ENCODE measurements at regions not wholly inside any gene's neighbourhood (a gene's known extent, or its start where the extent isn't known, plus 50 kb on each side); places are given as distances from the start of the nearest gene placed in this dataset.

GRCh38 chr1:199675937-199676336, 351.6 kb upstream of the NR5A2 start:
- DNase-seq = no peak

GRCh38 chr1:199678771-199679170, 348.7 kb upstream of the NR5A2 start:
- no peak for DNase-seq

- DNase-seq = no peak
These were observed 345.4 kb upstream of the NR5A2 start for GRCh38 chr1:199682081-199682480.

DNA sequence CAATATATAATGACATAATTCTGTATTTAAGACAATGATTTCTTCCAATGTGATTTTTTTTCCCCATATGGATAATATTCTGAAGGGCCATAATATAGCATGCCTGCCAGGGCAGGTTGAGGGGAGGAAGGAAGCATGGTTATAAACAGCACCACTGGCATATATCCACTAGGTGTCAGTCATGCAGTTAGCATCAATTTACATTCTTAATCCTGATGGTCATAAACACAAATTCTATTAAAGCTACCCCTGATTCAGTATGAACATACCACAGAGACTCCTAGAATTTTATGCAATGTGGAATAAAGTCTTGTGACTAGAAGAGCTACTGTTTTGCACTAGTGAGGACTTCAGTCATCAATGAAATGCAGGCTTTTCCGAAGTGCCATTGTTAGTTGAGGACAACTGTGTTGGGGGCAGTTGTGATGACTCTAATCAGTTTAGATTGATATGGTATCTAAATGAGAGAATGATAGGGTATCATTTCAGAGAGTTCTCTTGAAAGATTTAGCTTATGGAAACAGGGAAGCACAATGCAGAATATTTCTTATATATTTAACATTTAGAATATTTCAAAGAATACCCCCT, 342.7 kb upstream of the NR5A2 start:
- DNase-seq = peak; percentile 79

DNA sequence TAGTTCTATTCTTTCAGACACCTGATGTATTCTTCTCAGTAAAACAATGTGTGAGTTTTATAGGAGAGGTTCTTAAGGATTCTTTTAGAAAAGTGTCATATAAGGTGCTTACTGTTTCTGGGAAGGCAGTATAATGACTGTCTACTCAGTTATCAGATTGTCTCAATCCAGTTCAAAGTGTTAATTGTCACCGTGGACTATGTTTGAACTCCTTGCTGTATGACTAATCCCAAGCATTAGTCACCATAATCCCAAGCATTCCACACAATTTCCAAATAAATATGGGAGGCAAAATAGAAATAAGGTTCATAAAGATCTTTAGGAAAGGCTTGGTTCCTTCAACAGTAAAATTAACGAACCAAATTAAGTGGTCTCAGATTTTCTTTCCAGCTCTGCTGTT, 342.1 kb upstream of the NR5A2 start:
- peak; percentile 76 for DNase-seq

- DNase-seq = peak; percentile 64
These were observed 340.2 kb upstream of the NR5A2 start for GRCh38 chr1:199687321-199687720.

DNA sequence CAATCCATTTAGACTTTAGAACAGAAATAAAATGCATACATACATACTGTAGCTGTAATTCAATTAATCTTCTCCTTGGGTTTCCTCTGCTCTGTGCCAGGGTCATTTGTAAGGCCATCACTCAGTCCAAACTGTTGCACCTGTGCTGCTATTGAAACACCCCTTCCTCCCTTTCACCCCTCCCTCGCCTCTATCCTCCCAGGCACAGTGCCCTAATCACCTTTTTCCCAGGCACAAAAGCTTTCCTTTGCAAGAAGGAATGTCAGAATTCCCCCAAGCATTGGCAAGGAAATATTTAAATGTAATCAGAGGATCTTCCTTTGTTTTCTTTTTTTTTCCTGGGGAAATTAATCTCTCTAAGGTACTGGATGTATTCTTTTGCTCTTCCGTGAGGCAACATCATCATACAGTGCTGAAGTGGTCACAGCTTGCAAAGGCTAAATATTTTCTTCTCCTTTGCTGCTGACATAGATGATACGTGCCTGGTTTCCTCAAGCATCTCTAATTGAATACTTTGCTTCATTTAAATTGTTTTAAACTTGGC, 339.3 kb upstream of the NR5A2 start:
- no peak for DNase-seq

DNA sequence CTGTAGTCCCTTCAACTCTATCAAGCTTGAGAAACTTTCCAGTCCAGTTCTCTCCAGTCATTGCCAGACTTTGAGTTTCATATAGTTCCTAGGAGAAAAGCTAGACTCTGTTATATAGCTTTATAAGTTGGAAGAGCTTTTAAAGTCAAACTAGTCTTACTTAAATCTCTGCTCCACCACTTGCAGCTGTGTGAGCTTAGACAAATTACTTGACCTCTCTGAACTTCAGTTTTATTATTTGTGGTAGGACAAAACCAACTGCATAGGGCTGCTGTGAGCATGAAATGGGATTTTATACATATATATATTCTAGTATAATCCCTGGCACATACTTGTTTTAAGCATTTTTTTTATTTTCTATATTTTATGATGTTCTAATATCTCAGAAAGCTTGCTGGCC, 338.7 kb upstream of the NR5A2 start:
- no peak for DNase-seq

DNA sequence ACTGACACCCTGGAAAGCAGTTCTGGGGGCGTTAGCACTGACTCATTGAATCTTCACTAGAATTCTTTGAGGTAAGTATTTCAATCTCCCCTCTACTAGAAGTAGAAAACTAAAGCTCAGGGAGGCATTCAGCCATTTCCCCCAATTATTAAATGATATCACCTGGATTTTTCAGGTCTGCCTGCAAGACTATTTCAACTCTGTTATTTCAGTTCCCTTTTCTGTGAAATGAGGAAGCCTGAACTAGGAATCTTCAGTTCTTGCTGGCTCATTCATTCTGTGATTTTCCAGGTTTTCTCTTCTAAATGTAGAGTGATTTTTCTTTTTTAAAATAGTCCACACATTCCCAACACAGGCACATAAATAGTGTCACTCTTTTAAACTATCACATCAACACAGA, 337.0 kb upstream of the NR5A2 start:
- no peak for DNase-seq

GRCh38 chr1:199691540-199691939, 336.0 kb upstream of the NR5A2 start:
- peak; percentile 93 for DNase-seq

DNA sequence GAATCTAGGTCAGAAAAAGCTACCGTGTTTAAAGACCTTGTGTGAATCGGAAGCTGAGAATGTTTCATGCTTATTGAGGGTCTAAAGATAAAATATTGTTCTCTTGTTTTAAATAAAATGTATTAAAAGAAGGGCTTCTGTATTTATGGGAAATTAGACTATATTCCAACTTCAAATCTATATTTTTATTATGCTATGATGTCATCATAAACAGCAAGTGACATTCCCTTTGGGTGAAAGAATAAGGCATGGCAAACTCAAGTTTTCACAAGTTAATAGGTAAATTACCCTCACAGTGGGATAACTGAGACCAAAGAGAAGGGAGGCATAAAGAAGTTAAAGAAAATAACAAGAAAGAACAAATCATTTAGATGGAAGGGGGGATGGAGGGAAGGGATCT, 333.8 kb upstream of the NR5A2 start:
- DNase-seq = no peak

GRCh38 chr1:199696225-199696624, 331.3 kb upstream of the NR5A2 start:
- DNase-seq = no peak

- no peak for DNase-seq
These were observed 329.3 kb upstream of the NR5A2 start for GRCh38 chr1:199698222-199698621.

DNA sequence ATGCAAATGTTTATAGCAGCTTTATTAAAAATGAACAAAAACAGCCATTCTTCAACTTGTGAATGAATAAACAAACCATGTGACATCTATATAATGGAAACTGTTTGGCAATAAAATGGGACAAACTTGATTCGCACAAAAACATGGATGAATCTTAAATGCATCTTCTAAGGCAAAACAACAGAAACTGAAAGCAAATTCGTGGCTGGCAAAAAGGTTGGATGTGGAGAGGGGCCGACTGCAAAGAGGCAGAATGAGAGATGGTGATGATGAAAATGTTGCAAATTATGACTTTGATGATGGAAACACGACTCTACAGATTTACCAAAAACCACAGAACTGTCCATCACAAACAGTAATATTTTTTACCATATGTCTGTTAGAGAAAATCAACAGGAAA, 327.0 kb upstream of the NR5A2 start:
- no peak for DNase-seq

GRCh38 chr1:199701726-199702125, 325.8 kb upstream of the NR5A2 start:
- DNase-seq = peak; percentile 23

GRCh38 chr1:199704231-199704630, 323.3 kb upstream of the NR5A2 start:
- no peak for DNase-seq

- no peak for DNase-seq
These were observed 321.7 kb upstream of the NR5A2 start for GRCh38 chr1:199705825-199706224.

- DNase-seq = no peak
These were observed 320.5 kb upstream of the NR5A2 start for GRCh38 chr1:199706826-199707606.

DNA sequence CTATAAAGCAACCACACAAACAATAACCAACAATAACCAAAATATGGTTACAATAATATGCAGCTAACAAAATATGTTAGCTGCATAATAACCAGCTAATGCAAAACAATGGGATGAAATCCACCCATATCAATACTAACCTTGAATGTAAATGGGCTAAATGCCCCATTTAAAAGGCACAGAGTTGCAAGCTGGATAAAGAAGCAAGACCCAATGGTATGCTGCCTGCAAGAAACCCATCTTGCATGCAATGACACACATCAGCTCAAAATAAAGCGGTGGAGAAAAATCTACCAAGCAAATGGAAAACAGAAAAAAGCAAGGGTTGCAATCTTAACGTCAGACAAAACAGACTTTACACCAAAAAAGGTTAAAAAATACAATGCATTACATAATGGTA, 316.5 kb upstream of the NR5A2 start:
- DNase-seq = no peak

- DNase-seq = no peak
These were observed 310.8 kb upstream of the NR5A2 start for GRCh38 chr1:199716729-199717128.

DNA sequence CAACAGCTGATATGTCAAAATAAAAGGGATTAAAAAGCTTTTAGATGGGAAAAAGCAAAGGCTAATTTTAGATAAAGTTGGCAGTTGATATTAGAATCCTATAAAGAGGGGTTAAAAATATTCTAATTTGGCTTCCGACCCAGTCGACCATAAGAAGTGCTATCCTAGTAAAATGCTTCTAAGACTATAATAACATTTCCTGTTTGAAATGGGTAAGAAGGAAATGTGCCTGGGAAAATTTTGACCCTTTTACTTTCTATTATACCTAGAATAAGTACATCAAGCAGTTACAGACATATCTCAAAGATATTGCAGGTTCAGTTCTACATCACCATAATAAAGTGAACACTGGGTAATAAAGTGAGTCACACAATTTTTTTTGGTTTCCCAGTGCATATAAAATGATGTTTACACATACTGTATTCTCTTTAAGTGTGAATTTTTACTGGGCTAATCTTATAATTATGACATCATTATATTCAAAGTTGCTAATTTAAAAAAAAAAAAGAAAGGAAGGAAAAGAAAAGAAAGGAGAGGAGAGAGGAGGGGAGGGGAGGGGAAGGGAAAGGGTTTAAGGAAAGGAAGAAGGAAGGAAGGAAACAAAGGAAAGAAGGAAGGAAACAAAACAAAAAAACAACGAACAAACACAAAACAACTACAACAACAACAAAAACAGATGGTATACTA, 308.2 kb upstream of the NR5A2 start:
- no peak for DNase-seq

GRCh38 chr1:199720496-199720895, 307.0 kb upstream of the NR5A2 start:
- no peak for DNase-seq

GRCh38 chr1:199721001-199721400, 306.5 kb upstream of the NR5A2 start:
- no peak for DNase-seq
